ENCODE measurements at regions not wholly inside any gene's neighbourhood (a gene's known extent, or its start where the extent isn't known, plus 50 kb on each side); places are given as distances from the start of the nearest gene placed in this dataset.

- TF ChIP-seq CTCF (IDR thresholded peaks at IDR 0.05; ENCODE audit: poor library complexity) (no peak), EZH2 (IDR thresholded peaks at IDR 0.05; ENCODE audit: borderline replicate concordance) (no peak), EZH2phosphoT487 (IDR thresholded peaks at IDR 0.05; ENCODE audit: low read depth, severe bottlenecking, unreplicated experiment) (no peak)
Measured at GRCh38 chr2:125037135-125037653, 1012.1 kb downstream of the CNTNAP5 start.
